Upper lobe of left lung (tissue), 6 donors: ENCODE measurements at regions not wholly inside any gene's neighbourhood (a gene's known extent, or its start where the extent isn't known, plus 50 kb on each side); places are given as distances from the start of the nearest gene placed in this dataset.

ENCODE experiments used
- ATAC-seq, 2 donors: fragments of 200-7000 bp; cut with Tn5 transposase; one replicate each; pipeline ENCODE4 v1.9.1; 2022; ENCODE audit warnings: mild to moderate bottlenecking in 2 of 2, moderate library complexity in 2 of 2; ENCODE audit not compliant: low FRiP score in 2 of 2
- DNase-seq, 2 donors: peaks; one replicate each; pipeline ENCODE4 v3.0.0-alpha.2; 2019 to 2020
- H3K27ac ChIP-seq, 4 donors: fragments of 200-600 bp; sonication (generic); one replicate each; pipeline ENCODE4 v1.5.1; 2016 to 2019
- H3K27me3 ChIP-seq, 4 donors: fragments of 200-600 bp; sonication (generic); one replicate each; pipeline ENCODE4 v1.5.1; 2017 to 2019
- H3K36me3 ChIP-seq, 4 donors: fragments of 200-600 bp; sonication (generic); one replicate each; pipeline ENCODE4 v1.5.1; 2016 to 2019
- H3K4me1 ChIP-seq, 4 donors: fragments of 200-600 bp; sonication (generic); one replicate each; pipeline ENCODE4 v1.5.1; 2018 to 2019
- H3K4me3 ChIP-seq, 4 donors: fragments of 200-600 bp; sonication (generic); one replicate each; pipeline ENCODE4 v1.5.1; 2017 to 2019; ENCODE audit warnings: mild to moderate bottlenecking in 2 of 4, moderate library complexity in 1 of 4
- H3K9me3 ChIP-seq, 4 donors: fragments of 200-600 bp; sonication (generic); one replicate each; pipeline ENCODE4 v1.5.1; 2018 to 2019
- CTCF ChIP-seq, 6 experiments: fragments of 450-650 bp in 4 of 6; fragments of 200-600 bp in 2 of 6; sonication (generic) in 2 of 6; IDR thresholded peaks; one replicate each; pipeline ENCODE4 v1.5.1; 2016 to 2019; ENCODE audit warnings: antibody characterized with exemption in 6 of 6
- EP300 ChIP-seq, 4 donors: sonication (generic); formaldehyde crosslinking; IDR thresholded peaks; one replicate each; pipeline ENCODE4 v1.5.1; 2017; ENCODE audit warnings: antibody characterized with exemption in 4 of 4, control low read depth in 2 of 4
- POLR2A ChIP-seq, 4 donors: fragments of 450-650 bp; IDR thresholded peaks; one replicate each; pipeline ENCODE4 v1.5.1; 2016 to 2017; ENCODE audit warnings: antibody characterized with exemption in 4 of 4, mild to moderate bottlenecking in 2 of 4
- POLR2AphosphoS5 ChIP-seq, 2 donors: sonication (generic); formaldehyde crosslinking; IDR thresholded peaks; one replicate each; pipeline ENCODE4 v1.5.1; 2017; ENCODE audit warnings: antibody characterized with exemption in 2 of 2
- WGBS, 2 donors: methylation state at CpG; one replicate each; pipeline ENCODE4 v1.1.5; 2017 to 2018; 5-methylcytosine and 5-hydroxymethylcytosine counted together
- donor health status: DM: no; HTN: no; CAD: no; lungs with moderate emphysema.
- donor health status: DM: no; HTN: yes; CAD: no; lungs with severe emphysema.

GRCh38 chr7:46880508-46881196 is 701.3 kb downstream of the TNS3 start:
- no peak for TF ChIP-seq CTCF (IDR thresholded peaks at IDR 0.05)
- TF ChIP-seq POLR2AphosphoS5 (IDR thresholded peaks at IDR 0.05), result no peak
- no peak for TF ChIP-seq EP300 (IDR thresholded peaks at IDR 0.05)
- TF ChIP-seq POLR2A (IDR thresholded peaks at IDR 0.05), result no peak
- no peaks in the 10 kb centered on the region for H3K4me1 ChIP-seq
- no peaks in the 10 kb centered on the region for H3K27me3 ChIP-seq
- WGBS, 2 donors, result 73 to 75% methylated on average over 7 of the region's 7 CpGs
- H3K4me3 ChIP-seq, result no peak overlapping the region
- DNase-seq (no peak), ATAC-seq (no peak)
- H3K36me3 ChIP-seq, result no peaks in the 10 kb centered on the region
- H3K9me3 ChIP-seq, result no peaks in the 10 kb centered on the region
- no peak overlapping the region for H3K27ac ChIP-seq

GRCh38 chr7:46879783-46880182 is 702.1 kb downstream of the TNS3 start:
- Histone ChIP-seq H3K4me3 (no peak overlapping the region), H3K4me1 (no peaks in the 10 kb centered on the region), H3K36me3 (no peaks in the 10 kb centered on the region), H3K27me3 (no peaks in the 10 kb centered on the region), H3K9me3 (no peaks in the 10 kb centered on the region), H3K27ac (no peak overlapping the region)
- no peak for ATAC-seq
- no peak for DNase-seq
- TF ChIP-seq EP300 (IDR thresholded peaks at IDR 0.05), result no peak
- TF ChIP-seq POLR2AphosphoS5 (IDR thresholded peaks at IDR 0.05), result no peak
- TF ChIP-seq POLR2A (IDR thresholded peaks at IDR 0.05), result no peak
- TF ChIP-seq CTCF (IDR thresholded peaks at IDR 0.05), result no peak
- WGBS, 2 donors, result 61 to 66% methylated on average over 2 of the region's 2 CpGs

DNA sequence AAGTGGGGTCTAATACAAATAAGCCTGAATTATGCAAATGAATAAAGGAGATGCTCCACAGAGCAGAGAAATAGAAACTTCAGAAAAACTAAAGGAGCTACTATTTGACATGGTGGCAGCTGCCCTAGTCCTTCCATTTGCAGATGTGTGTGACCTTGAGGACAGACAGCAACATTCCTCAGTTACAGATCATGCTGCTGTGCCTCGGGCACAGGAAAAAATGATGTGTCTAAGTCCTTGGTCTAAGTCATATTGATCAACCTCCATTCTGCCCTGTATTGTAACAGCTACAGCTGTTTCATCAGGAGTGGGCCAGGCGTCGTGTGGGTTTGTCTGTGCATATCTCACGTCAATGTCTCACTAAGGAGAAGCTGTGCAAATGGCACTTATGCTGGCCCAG is 710.4 kb downstream of the TNS3 start:
- no peaks in the 10 kb centered on the region for H3K9me3 ChIP-seq
- no peak overlapping the region for H3K4me3 ChIP-seq
- WGBS, 2 donors, result 88 to 94% methylated on average over 4 of the region's 4 CpGs
- H3K36me3 ChIP-seq, result no peaks in the 10 kb centered on the region
- DNase-seq (no peak), ATAC-seq (no peak)
- no peaks in the 10 kb centered on the region for H3K27me3 ChIP-seq
- H3K4me1 ChIP-seq, result no peaks in the 10 kb centered on the region
- TF ChIP-seq POLR2AphosphoS5 (IDR thresholded peaks at IDR 0.05), result no peak
- no peak for TF ChIP-seq CTCF (IDR thresholded peaks at IDR 0.05)
- TF ChIP-seq EP300 (IDR thresholded peaks at IDR 0.05), result no peak
- no peak for TF ChIP-seq POLR2A (IDR thresholded peaks at IDR 0.05)
- no peak overlapping the region for H3K27ac ChIP-seq

DNA sequence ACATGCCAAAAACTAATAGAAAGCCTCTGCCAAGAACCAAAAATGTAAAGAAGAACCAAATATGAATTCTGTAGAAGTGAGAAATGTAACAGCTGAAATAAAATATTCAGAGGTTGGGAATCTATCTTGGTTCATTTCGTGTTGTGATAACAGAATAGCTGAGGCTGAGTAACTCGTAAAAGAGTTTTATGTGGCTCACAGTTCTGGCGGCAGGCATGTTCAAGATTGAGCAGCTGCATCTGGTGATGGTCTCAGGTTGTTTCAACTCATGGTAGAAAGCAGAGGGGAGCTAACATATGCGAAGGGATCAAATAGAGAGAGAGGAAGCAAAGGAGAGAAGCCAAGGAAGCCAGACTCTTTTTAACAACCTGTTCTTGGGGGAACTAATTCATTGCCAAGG is 717.2 kb downstream of the TNS3 start:
- 90 to 91% methylated on average over 4 of the region's 4 CpGs for WGBS, 2 donors
- H3K27ac ChIP-seq, result no peak overlapping the region
- DNase-seq, result no peak
- H3K4me3 ChIP-seq, result no peak overlapping the region
- no peak for ATAC-seq
- no peaks in the 10 kb centered on the region for H3K27me3 ChIP-seq
- TF ChIP-seq POLR2AphosphoS5 (IDR thresholded peaks at IDR 0.05) (no peak), POLR2A (IDR thresholded peaks at IDR 0.05) (no peak), EP300 (IDR thresholded peaks at IDR 0.05) (no peak), CTCF (IDR thresholded peaks at IDR 0.05) (no peak)
- no peaks in the 10 kb centered on the region for H3K4me1 ChIP-seq
- no peaks in the 10 kb centered on the region for H3K9me3 ChIP-seq
- no peaks in the 10 kb centered on the region for H3K36me3 ChIP-seq

DNA sequence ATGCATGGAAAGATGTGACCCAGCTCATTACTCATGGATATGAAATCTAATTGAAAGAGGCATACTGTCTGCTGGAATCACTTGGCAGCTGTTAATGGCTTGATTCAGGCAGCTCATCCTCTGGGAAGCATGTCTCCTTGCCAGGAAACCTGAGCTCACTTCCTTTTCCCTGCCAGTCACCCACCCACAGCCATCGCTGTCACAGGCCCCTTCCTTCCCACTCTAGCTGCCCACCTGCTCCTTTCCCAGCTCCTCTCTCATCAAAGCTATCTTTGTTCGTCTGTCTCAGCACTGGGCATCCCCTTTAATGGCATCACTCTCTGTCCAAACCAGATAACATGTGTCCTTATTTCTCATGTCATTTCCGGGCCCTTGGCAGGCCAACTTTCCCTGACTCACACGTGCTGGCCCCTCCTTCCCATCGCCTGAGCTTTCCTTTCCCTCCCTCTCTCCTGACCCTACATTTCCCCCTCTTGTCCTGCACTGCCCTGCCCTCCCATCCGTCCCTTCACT is 721.9 kb downstream of the TNS3 start:
- Histone ChIP-seq H3K27ac (no peak overlapping the region), H3K36me3 (no peaks in the 10 kb centered on the region), H3K4me3 (no peak overlapping the region), H3K9me3 (no peaks in the 10 kb centered on the region), H3K4me1 (no peaks in the 10 kb centered on the region), H3K27me3 (no peaks in the 10 kb centered on the region)
- 52 to 56% methylated on average over 6 of the region's 6 CpGs for WGBS, 2 donors
- ATAC-seq (peak; percentile 12 to 68), DNase-seq (no peak)
- TF ChIP-seq POLR2A (IDR thresholded peaks at IDR 0.05) (no peak), CTCF (IDR thresholded peaks at IDR 0.05) (no peak), EP300 (IDR thresholded peaks at IDR 0.05) (peak in 1 of 4 donors; percentile 56), POLR2AphosphoS5 (IDR thresholded peaks at IDR 0.05) (peak in 1 of 2 donors; percentile 50)
